Keratinocyte (primary cell): ENCODE measurements at regions not wholly inside any gene's neighbourhood (a gene's known extent, or its start where the extent isn't known, plus 50 kb on each side); places are given as distances from the start of the nearest gene placed in this dataset.

Source experiments
- DNase-seq: peaks from one replicate; pipeline ENCODE4 v3.0.0-alpha.2; 2011; ENCODE audit warnings: low read depth, missing footprints, low spot score
- FAIRE-seq: peaks from 2 replicates; lab custom pipeline; 2011; peaks lifted over from hg19 to GRCh38; lab: Jason Lieb, UNC
- H2AFZ ChIP-seq: 2 replicates; pipeline ENCODE4 v1.6.0; 2012; ENCODE audit warnings: low read length, control low read depth, inconsistent platforms; ENCODE audit not compliant: control insufficient read depth
- H3K27ac ChIP-seq: 2 replicates; pipeline ENCODE4 v1.5.1; 2011; ENCODE audit warnings: low read length; ENCODE audit not compliant: control insufficient read depth, insufficient read depth
- H3K27me3 ChIP-seq: 3 replicates; pipeline ENCODE4 v1.6.0; 2011; ENCODE audit warnings: low read length; ENCODE audit not compliant: control insufficient read depth, insufficient read depth; ENCODE audit errors: extremely low read depth
- H3K36me3 ChIP-seq, 2 experiments: 2 replicates in 1 of 2; 3 replicates in 1 of 2; pipeline ENCODE4 v1.5.1; 2011; ENCODE audit warnings: low read length in 2 of 2, mild to moderate bottlenecking in 1 of 2; ENCODE audit not compliant: control insufficient read depth in 2 of 2, insufficient read depth in 2 of 2; ENCODE audit errors: extremely low read depth in 1 of 2
- H3K4me1 ChIP-seq: 3 replicates; pipeline ENCODE4 v1.5.1; 2011; ENCODE audit warnings: low read length; ENCODE audit not compliant: control insufficient read depth, insufficient read depth; ENCODE audit errors: extremely low read depth
- H3K4me2 ChIP-seq: 3 replicates; pipeline ENCODE4 v1.6.0; 2011; ENCODE audit warnings: low read depth, low read length; ENCODE audit not compliant: control insufficient read depth, insufficient read depth; ENCODE audit errors: extremely low read depth
- H3K4me3 ChIP-seq, 3 experiments: fragments of 200-600 bp in 1 of 3; sonication (generic) in 1 of 3; 2 replicates in 2 of 3; 3 replicates in 1 of 3; pipeline ENCODE4 v1.5.1; 2011 to 2016; ENCODE audit warnings: low read length in 3 of 3, mild to moderate bottlenecking in 3 of 3, control low read depth in 2 of 3, inconsistent platforms in 1 of 3, low read depth in 1 of 3, mixed read lengths in 1 of 3, mixed run types in 1 of 3, moderate library complexity in 1 of 3; ENCODE audit not compliant: control insufficient read depth in 2 of 3, insufficient read depth in 2 of 3; ENCODE audit errors: extremely low read depth in 1 of 3
- H3K79me2 ChIP-seq: 2 replicates; pipeline ENCODE4 v1.6.0; 2012; ENCODE audit warnings: low read length; ENCODE audit not compliant: control insufficient read depth, insufficient read depth
- H3K9ac ChIP-seq: 3 replicates; pipeline ENCODE4 v1.6.0; 2011; ENCODE audit warnings: low read length; ENCODE audit not compliant: control insufficient read depth, insufficient read depth; ENCODE audit errors: extremely low read depth
- H3K9me1 ChIP-seq: 3 replicates; pipeline ENCODE4 v1.6.0; 2011; ENCODE audit warnings: low read length; ENCODE audit not compliant: control insufficient read depth, insufficient read depth; ENCODE audit errors: extremely low read depth
- H3K9me3 ChIP-seq: 2 replicates; pipeline ENCODE4 v1.5.1; 2012; ENCODE audit warnings: low read depth, low read length; ENCODE audit not compliant: control insufficient read depth
- H4K20me1 ChIP-seq: 3 replicates; pipeline ENCODE4 v1.6.0; 2011; ENCODE audit warnings: low read length; ENCODE audit not compliant: control insufficient read depth, insufficient read depth; ENCODE audit errors: extremely low read depth
- EZH2 ChIP-seq: IDR thresholded peaks from one replicate; pipeline ENCODE4 v1.6.1; 2012; ENCODE audit warnings: inconsistent platforms, mild to moderate bottlenecking, low read length, moderate library complexity
- dilution Hi-C: fragments of 300-500 bp; cut with MboI; formaldehyde crosslinking; loops from one replicate; pipeline ENCODE4 v1.7.0; 2020; ENCODE audit warnings: low sequenced_read_pairs; ENCODE audit not compliant: extremely low pct_ligation_motif_present
- TF ChIP-seq, protein P1 (sequence below), 3 experiments: IDR thresholded peaks in 1 of 3; conservative IDR thresholded peaks in 1 of 3; optimal IDR thresholded peaks in 1 of 3; 2 replicates in 2 of 3; 3 replicates in 1 of 3; pipeline versions ENCODE3 to v1.5.1; 2011; ENCODE audit warnings: low read length in 3 of 3, mild to moderate bottlenecking in 3 of 3, moderate library complexity in 2 of 3, control low read depth in 1 of 3, inconsistent platforms in 1 of 3; ENCODE audit not compliant: insufficient read depth in 2 of 3; ENCODE audit errors: extremely low read depth in 1 of 3

DNA sequence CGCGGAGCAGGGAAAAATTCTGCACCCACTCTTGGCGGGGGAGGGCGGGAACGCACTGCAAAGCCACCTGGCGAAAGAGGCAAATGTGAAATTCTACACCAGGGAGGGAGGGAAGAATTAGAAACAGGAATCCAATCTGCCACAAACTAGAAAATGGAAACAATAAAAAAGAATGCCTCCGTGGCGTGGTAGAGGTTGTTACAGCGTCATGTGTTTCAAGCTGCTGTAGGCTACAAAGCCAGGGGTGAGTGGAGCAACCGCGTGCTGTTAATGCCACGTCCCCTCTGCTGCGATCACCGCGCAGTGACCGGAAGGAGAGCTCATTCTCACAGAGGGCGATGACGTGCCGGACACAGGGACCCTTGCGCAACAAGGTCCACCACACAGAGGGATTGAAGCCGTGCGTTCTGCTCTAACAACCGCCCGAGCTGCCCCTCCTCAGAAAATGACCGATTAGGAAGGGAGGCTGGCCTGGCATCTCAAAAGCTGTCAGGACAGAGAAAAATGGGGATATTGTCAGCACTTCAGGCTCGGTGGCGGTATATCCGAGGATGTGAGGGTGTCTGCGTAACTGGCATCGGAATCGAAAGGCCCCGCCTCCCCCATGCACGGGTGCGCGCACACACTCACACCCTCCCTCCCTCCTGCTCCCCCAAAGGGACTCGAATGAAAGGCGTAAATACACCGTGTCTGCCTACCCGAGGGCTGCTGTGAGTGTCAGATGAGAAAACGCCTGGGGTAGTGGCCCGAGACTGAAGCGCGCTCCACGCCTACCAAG is 70.8 kb upstream of the TNRC6C start:
- FAIRE-seq (no peak), DNase-seq (no peak)
- peaks cover 12% of the 10 kb centered on the region for H3K4me1 ChIP-seq
- H3K36me3 ChIP-seq, result no peaks in the 10 kb centered on the region
- dilution Hi-C loops, result no loop called here
- no peaks in the 10 kb centered on the region for H3K9me3 ChIP-seq
- H3K4me3 ChIP-seq, result peak overlapping the region; percentile 22 to 52 (median 23)
- no peak overlapping the region for H2AFZ ChIP-seq
- no peak overlapping the region for H3K9ac ChIP-seq
- peaks cover 55% of the 10 kb centered on the region for H3K27me3 ChIP-seq
- peak overlapping the region; percentile 68 for H3K4me2 ChIP-seq
- no peak overlapping the region for H3K27ac ChIP-seq
- no peaks in the 10 kb centered on the region for H3K9me1 ChIP-seq
- TF ChIP-seq, protein P1, sequence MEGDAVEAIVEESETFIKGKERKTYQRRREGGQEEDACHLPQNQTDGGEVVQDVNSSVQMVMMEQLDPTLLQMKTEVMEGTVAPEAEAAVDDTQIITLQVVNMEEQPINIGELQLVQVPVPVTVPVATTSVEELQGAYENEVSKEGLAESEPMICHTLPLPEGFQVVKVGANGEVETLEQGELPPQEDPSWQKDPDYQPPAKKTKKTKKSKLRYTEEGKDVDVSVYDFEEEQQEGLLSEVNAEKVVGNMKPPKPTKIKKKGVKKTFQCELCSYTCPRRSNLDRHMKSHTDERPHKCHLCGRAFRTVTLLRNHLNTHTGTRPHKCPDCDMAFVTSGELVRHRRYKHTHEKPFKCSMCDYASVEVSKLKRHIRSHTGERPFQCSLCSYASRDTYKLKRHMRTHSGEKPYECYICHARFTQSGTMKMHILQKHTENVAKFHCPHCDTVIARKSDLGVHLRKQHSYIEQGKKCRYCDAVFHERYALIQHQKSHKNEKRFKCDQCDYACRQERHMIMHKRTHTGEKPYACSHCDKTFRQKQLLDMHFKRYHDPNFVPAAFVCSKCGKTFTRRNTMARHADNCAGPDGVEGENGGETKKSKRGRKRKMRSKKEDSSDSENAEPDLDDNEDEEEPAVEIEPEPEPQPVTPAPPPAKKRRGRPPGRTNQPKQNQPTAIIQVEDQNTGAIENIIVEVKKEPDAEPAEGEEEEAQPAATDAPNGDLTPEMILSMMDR (optimal IDR thresholded peaks at IDR 0.05 in 1 of 3, IDR thresholded peaks at IDR 0.05 in 1 of 3, conservative IDR thresholded peaks at IDR 0.05 in 1 of 3; ENCODE audit: extremely low read depth in 1 of 3, insufficient read depth in 2 of 3, low read length in 3 of 3), result no peak
- TF ChIP-seq EZH2, result no peak
- H4K20me1 ChIP-seq, result peaks cover 2% of the 10 kb centered on the region
- H3K79me2 ChIP-seq, result no peaks in the 10 kb centered on the region

DNA sequence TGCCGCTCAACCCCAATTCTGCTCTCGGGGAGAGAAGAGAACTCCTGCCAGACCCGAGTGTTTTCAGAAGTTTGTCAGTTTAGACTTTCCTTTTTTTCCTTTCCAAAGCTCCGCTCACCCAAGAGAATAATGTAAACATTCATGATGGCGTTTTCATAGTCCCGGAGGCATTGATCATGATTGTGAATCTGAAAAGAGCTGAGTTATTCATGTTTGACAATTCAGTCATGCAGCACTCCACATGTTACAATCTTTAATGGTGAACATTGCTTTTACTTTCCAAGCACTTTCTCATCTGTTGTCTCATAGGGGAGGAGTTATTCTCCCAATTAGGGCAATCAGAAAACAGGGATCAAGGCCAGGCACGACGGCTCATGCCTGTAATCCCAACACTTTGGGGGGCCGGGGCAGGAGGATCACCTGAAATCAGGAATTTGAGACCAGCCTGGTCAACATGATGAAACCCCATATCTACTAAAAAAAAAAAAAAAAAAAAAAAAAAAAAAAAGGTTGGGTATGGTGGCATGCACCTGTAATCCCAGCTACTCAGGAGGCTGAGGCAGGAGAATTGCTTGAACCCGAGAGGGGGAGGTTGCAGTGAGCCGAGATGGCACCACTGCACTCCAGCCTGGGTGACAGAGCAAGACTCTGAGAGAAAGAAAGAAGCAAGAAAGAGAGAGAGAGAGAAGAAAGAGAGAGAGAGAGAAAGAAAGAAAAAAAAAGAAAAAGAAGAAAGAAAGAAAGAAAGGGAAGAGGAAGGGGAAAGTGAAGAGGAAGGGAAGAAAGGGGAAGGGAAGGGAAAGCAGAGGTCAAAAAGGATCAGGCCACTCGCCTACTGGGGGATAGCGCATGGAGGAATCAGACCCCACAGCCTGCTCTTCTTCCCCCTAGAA is 70.0 kb upstream of the TNRC6C start:
- no peak overlapping the region for H3K27ac ChIP-seq
- no peaks in the 10 kb centered on the region for H3K9me3 ChIP-seq
- no peaks in the 10 kb centered on the region for H3K9me1 ChIP-seq
- no peaks in the 10 kb centered on the region for H3K79me2 ChIP-seq
- H3K4me2 ChIP-seq, result peak overlapping the region; percentile 68
- no peak for DNase-seq
- peaks cover 12% of the 10 kb centered on the region for H3K4me1 ChIP-seq
- no peak for FAIRE-seq
- dilution Hi-C loops, result no loop called here
- H4K20me1 ChIP-seq, result peaks cover 2% of the 10 kb centered on the region
- no peaks in the 10 kb centered on the region for H3K36me3 ChIP-seq
- peaks cover 48% of the 10 kb centered on the region for H3K27me3 ChIP-seq
- no peak overlapping the region for H3K9ac ChIP-seq
- TF ChIP-seq, protein P1 (optimal IDR thresholded peaks at IDR 0.05 in 1 of 3, IDR thresholded peaks at IDR 0.05 in 1 of 3, conservative IDR thresholded peaks at IDR 0.05 in 1 of 3; ENCODE audit: extremely low read depth in 1 of 3, insufficient read depth in 2 of 3, low read length in 3 of 3), result no peak
- TF ChIP-seq EZH2, result no peak
- H2AFZ ChIP-seq, result no peak overlapping the region
- peak overlapping the region; percentile 22 to 52 (median 23) for H3K4me3 ChIP-seq
